ENCODE measurements at regions not wholly inside any gene's neighbourhood (a gene's known extent, or its start where the extent isn't known, plus 50 kb on each side); places are given as distances from the start of the nearest gene placed in this dataset.

GRCh38 chr10:107740962-107741690 lies 576.6 kb upstream of the SORCS1 start:
- TF ChIP-seq, protein P1, sequence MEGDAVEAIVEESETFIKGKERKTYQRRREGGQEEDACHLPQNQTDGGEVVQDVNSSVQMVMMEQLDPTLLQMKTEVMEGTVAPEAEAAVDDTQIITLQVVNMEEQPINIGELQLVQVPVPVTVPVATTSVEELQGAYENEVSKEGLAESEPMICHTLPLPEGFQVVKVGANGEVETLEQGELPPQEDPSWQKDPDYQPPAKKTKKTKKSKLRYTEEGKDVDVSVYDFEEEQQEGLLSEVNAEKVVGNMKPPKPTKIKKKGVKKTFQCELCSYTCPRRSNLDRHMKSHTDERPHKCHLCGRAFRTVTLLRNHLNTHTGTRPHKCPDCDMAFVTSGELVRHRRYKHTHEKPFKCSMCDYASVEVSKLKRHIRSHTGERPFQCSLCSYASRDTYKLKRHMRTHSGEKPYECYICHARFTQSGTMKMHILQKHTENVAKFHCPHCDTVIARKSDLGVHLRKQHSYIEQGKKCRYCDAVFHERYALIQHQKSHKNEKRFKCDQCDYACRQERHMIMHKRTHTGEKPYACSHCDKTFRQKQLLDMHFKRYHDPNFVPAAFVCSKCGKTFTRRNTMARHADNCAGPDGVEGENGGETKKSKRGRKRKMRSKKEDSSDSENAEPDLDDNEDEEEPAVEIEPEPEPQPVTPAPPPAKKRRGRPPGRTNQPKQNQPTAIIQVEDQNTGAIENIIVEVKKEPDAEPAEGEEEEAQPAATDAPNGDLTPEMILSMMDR (conservative IDR thresholded peaks at IDR 0.05; ENCODE audit: low read depth, low read length), result no peak
- no peak for TF ChIP-seq EZH2 (IDR thresholded peaks at IDR 0.05; ENCODE audit: low read length, unreplicated experiment)
